Stimulated activated naive CD8-positive, alpha-beta T cell treated with anti-CD3 and anti-CD28 coated beads, Interleukin-15, Interleukin-2, amounts not matched to agents 100 U/mL and 50 U/mL, for 24 hours (primary cell): ENCODE measurements at regions not wholly inside any gene's neighbourhood (a gene's known extent, or its start where the extent isn't known, plus 50 kb on each side); places are given as distances from the start of the nearest gene placed in this dataset.

Experiments
- ATAC-seq: fragments of 150-1000 bp; cut with Tn5 transposase; one replicate; pipeline ENCODE4 v1.10.0; 2021
- DNase-seq: peaks from one replicate; pipeline ENCODE4 v3.0.0; 2021

DNA sequence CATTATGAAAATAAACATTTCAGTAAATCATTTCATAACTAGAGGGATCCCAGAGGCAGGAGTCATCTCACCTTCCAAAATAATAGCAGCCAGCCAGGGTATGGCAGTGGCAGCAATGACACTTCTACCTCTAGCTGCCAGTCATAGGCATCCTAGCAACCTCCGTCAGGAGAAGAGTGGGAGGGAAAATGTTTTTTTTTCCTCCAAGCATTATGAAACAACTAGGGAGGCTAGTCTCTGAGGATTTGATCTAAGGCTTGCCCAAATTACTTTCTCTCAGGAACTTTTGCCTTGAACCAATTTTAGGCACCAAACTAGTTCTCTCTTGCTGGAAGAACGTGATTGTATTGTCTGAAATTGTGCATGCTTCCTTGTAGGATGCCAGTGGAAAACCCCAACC, 208.7 kb upstream of the PREP start:
- ATAC-seq (no peak), DNase-seq (no peak)

GRCh38 chr6:105609375-105609991, 206.6 kb upstream of the PREP start:
- DNase-seq (no peak), ATAC-seq (no peak)

DNA sequence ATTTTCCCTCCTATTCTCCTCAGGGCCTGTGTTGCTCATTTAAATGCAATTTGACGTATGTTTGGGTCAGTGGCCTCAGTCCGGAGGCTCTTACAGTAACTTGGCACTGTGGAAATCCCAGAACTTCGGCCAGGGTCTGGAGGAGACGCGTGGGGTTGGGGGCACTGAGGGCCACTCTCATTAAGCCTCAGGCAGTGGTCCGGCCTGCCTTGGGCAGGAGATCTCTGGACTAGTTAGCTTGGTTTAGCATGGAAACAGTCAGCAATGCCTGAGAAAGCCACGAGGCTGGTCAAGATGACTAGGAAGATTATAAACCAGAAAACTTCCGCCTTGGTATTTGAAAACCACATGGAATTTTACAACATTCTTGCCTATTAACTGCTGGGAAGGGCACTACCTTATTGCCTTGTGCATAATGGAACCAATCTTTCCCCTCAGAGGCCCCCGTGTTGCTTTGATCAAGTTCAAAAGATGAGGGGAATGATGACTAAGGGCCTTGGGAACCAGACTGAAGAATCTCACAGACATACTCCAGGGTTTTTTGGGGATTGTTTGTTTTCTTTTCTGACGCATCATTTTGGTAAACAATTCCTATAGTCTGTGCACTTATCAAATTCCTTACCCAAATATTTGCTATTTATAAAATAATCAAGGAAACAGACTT, 206.0 kb upstream of the PREP start:
- DNase-seq (no peak), ATAC-seq (no peak)

- ATAC-seq (no peak), DNase-seq (no peak)
These were observed 205.0 kb upstream of the PREP start for GRCh38 chr6:105607636-105608621.

- DNase-seq (no peak), ATAC-seq (no peak)
These were observed 204.1 kb upstream of the PREP start for GRCh38 chr6:105606831-105607463.

DNA sequence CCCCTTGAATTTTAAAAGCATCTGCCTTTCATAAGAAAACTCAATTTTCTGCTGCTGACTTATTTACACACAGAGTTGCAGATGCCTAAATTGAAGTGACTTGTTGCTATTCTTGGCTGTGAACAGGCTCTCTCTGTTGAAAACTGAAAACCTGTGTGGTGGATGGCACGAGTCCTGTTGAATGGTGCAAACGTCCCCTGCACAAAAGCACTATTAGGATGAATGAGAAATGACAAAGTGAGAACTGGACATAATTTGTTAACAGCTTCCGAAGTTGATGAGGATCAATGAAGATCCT, 201.7 kb upstream of the PREP start:
- no peak for ATAC-seq
- no peak for DNase-seq

GRCh38 chr6:105603788-105604586, 201.1 kb upstream of the PREP start:
- ATAC-seq (no peak), DNase-seq (no peak)

GRCh38 chr6:105601541-105602236, 198.8 kb upstream of the PREP start:
- peak; percentile 77 for ATAC-seq
- peak; percentile 33 for DNase-seq

GRCh38 chr6:105600336-105601260, 197.7 kb upstream of the PREP start:
- no peak for DNase-seq
- ATAC-seq: no peak

DNA sequence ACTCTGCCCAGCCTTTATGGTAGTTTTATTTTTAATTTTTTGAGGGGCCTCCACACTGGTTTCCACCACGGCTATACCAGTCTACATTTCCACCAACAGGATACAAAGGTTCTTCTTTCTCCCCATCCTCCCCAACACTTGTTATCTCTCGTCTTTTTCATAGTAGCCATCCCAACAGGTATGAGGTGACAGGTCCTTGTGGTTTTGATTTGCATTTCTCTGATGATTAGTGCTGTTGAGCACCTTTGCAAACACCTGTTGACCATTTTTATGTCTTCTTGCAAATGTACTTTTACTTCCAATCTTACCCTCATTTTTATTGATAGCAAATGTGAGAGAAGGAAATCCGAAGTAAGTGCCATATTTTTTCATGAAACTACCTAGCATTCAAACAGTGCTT, 195.4 kb upstream of the PREP start:
- ATAC-seq (no peak), DNase-seq (no peak)

DNA sequence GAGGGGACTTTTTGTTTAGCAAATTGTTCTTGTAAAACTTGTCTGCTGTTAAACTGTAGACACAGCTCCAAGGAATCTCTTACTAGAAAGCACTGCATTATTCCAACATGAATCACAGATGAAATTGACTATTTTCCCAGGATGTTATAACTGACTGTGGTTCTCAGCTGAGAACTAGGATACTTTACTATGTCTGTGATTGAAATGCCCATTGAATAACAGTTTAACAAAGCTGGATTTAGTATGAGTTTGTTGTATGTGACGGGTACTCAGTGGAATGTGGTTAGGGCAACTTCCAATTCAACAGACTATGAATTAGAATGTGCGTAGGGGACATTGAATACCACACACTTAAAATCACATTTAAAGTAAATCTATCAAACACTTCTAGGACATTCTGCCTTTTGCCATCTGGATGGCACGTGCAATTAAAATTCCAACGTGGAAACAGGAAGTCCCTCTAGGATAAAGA, 193.4 kb upstream of the PREP start:
- ATAC-seq (no peak), DNase-seq (no peak)

- ATAC-seq (no peak), DNase-seq (no peak)
These were observed 192.9 kb upstream of the PREP start for GRCh38 chr6:105595829-105596228.

GRCh38 chr6:105594821-105595220, 191.9 kb upstream of the PREP start:
- no peak for ATAC-seq
- DNase-seq: no peak

DNA sequence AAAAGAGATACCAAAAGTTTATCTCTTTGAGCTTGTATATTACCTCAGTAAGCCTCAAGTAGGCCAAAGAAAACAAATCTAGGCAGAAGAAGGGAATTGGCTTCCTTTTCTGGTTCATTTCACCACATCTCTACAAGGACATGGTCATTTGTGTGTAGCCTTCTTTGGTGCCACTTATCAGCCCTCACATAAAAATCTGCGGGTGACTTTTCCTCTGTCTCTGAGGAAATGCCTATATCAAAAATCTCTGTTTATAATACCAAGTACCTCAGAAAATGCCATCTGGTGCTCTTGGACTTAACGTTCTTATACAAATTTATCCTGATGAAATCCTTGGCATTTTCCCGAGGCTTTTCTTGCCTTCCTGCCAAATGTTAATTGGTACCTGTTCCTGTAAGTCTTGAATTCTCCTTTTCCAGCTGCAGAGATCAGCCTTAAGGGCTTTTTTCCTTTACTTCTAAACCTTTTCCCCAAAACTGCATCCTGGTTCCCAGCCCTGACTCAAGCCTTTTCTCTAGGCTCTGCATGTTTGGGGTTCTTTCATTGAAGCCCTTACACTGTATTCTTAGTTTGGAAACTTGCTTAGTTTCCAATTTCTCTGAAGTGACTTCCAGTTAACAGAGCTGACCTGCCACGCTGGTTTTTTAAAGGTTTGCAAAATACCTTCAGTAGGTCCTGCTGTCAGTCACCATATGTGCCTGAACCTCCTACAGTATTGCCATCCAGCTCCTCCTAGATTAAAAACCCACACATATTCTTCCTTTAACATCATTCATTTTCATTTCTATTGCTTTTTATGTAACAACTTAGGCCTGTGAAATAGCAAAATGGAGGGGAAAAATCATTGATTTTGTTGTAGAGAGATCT, 191.2 kb upstream of the PREP start:
- ATAC-seq (no peak), DNase-seq (no peak)

DNA sequence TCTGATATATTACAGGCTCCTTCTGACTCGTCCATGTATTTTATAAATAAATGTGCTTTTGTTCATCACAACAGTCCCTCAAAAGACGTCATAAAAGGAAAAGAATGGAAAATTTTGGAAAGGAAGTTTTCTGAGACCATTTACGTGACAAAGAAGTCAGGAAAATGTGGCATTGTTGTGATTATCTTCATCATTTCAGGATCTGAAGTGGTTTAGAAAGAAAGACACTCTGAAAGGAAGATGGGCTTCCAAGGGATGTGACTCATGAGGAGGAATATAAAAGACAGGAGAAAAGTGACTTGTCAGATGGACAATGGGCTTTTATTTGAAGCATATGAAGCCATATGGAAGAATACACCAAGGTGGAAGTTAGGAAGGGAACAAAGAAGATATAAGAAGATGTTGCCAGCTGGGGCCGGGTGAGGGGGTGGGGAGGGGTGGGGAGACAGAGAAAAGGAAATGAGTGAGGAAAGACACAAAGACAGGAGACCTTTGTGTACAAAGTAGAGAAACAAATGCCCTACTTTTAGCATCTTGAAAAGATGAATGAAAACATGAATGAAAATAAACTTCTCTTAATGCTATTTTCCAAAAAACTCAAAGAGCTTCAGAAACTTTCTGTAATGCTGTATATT, 190.3 kb upstream of the PREP start:
- DNase-seq (no peak), ATAC-seq (no peak)

DNA sequence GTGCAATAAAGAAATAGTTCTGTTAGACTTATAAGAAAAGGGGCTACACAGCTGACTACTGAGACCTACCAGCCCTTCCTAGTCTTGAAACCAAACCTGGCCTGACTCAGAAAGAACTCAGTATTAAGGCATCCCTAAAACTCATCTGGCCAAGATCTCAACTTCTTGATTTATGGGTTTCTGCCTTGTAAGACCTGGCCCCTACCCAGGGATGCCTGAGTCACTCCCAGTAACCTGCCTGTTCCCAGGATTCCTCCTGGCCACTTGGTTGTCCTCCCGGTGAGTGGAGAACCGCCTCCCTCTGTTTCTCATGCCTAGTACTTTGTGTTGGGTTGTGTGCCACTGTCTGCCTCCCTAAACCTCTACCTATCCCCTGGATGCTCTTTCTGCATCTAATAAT, 189.4 kb upstream of the PREP start:
- DNase-seq (no peak), ATAC-seq (no peak)

GRCh38 chr6:105591053-105591452, 188.2 kb upstream of the PREP start:
- DNase-seq (no peak), ATAC-seq (peak; percentile 69)

DNA sequence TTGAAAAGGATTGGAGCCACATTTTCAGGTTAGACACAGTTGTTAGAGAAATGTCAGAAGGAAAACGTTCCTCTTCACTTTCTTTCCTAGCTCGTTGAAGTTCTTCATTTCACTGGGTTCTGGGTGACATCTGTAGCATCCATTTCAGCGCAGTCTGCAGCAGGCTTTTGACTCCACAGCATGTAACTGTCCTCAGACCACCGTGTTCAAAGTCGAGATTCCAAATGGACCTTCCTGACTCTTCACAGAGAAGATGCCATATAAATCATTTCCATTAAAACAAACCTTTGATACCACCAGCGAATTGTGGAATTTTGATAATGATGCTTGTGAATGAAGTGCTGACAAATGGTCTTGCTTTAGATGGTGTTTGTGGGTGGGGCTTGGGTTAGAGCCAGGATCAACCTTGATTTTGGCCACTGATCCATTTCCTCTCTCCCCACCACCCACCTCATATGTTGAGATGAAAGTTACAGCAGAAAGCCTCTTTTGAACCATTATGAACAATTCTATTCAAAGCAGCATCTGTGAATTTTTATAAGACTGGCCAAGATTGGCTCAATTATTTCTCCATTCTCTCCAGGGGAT, 185.3 kb upstream of the PREP start:
- no peak for ATAC-seq

More for the DNA sequence above, 185.3 kb upstream of the PREP start:
- DNase-seq: no peak
